MCF 10A (cell line): ENCODE measurements at regions not wholly inside any gene's neighbourhood (a gene's known extent, or its start where the extent isn't known, plus 50 kb on each side); places are given as distances from the start of the nearest gene placed in this dataset.

Experiments used
- BruUV-seq: library from RNA; stranded (reverse); fragments of 400-500 nt; replicated peaks from 2 replicates; lab custom pipeline; 2021; lab: Mats Ljungman, UMichigan
- CTCF ChIA-PET: fragments of 300-600 bp; sonication (Branson Sonifier 250); formaldehyde crosslinking; extraction: SDS; loops from one replicate; lab custom pipeline; 2021; ENCODE audit warnings: antibody characterized with exemption, inconsistent platforms; lab: Yijun Ruan, JAX
- POLR2A ChIA-PET: fragments of 300-600, 350-650 bp; sonication (Branson Sonifier 250); formaldehyde crosslinking; extraction: SDS; loops from one replicate; lab custom pipeline; 2020; ENCODE audit warnings: antibody characterized with exemption, inconsistent platforms; lab: Yijun Ruan, JAX
- DNase-seq: peaks from one replicate; pipeline ENCODE4 v3.0.0-alpha.2; 2018; ENCODE audit not compliant: unreplicated experiment
- H3K27ac Mint-ChIP-seq: one replicate; pipeline ENCODE4 v1.8.0; 2022; ENCODE audit warnings: mild to moderate bottlenecking, low read depth, mixed read lengths; ENCODE audit not compliant: unreplicated experiment
- H3K27me3 Mint-ChIP-seq: one replicate; pipeline ENCODE4 v1.8.0; 2022; ENCODE audit warnings: mixed read lengths; ENCODE audit not compliant: insufficient read depth, unreplicated experiment
- H3K36me3 Mint-ChIP-seq: one replicate; pipeline ENCODE4 v1.8.0; 2022; ENCODE audit warnings: mild to moderate bottlenecking, moderate library complexity, mixed read lengths; ENCODE audit not compliant: insufficient read depth, unreplicated experiment
- H3K4me1 Mint-ChIP-seq: one replicate; pipeline ENCODE4 v1.8.0; 2022; ENCODE audit warnings: mixed read lengths; ENCODE audit not compliant: insufficient read depth, unreplicated experiment
- H3K4me3 Mint-ChIP-seq: one replicate; pipeline ENCODE4 v1.8.0; 2022; ENCODE audit warnings: mild to moderate bottlenecking, moderate library complexity, mixed read lengths; ENCODE audit not compliant: unreplicated experiment
- H3K9me3 Mint-ChIP-seq: one replicate; pipeline ENCODE4 v1.8.0; 2022; ENCODE audit warnings: mixed read lengths; ENCODE audit not compliant: unreplicated experiment
- intact Hi-C: fragments of 100-400 bp; cut with micrococcal nuclease; formaldehyde crosslinking; loops from 2 replicates; pipeline ENCODE4 v1.14.1; 2022
- TF ChIP-seq, protein P1 (sequence below): fragments of 200-600 bp; IDR thresholded peaks from one replicate; pipeline ENCODE4 v1.8.0; 2022; ENCODE audit warnings: antibody characterized with exemption, mild to moderate bottlenecking; ENCODE audit not compliant: unreplicated experiment

- no peaks in the 10 kb centered on the region for H3K27me3 Mint-ChIP-seq
- no peak overlapping the region for H3K4me3 Mint-ChIP-seq
- BruUV-seq = no TSS peak
- intact Hi-C loops = no loop called here
- POLR2A ChIA-PET = no interaction called here
- CTCF ChIA-PET = interaction anchor here (1.3 kb wide), 1 partner anchor 8 kb away, joined by 5 read pairs; no protein-coding TSS in a partner anchor
- H3K9me3 Mint-ChIP-seq = no peaks in the 10 kb centered on the region
- no peaks in the 10 kb centered on the region for H3K4me1 Mint-ChIP-seq
- peaks cover 5% of the 10 kb centered on the region for H3K36me3 Mint-ChIP-seq
- no peak overlapping the region for H3K27ac Mint-ChIP-seq
- TF ChIP-seq, protein P1, sequence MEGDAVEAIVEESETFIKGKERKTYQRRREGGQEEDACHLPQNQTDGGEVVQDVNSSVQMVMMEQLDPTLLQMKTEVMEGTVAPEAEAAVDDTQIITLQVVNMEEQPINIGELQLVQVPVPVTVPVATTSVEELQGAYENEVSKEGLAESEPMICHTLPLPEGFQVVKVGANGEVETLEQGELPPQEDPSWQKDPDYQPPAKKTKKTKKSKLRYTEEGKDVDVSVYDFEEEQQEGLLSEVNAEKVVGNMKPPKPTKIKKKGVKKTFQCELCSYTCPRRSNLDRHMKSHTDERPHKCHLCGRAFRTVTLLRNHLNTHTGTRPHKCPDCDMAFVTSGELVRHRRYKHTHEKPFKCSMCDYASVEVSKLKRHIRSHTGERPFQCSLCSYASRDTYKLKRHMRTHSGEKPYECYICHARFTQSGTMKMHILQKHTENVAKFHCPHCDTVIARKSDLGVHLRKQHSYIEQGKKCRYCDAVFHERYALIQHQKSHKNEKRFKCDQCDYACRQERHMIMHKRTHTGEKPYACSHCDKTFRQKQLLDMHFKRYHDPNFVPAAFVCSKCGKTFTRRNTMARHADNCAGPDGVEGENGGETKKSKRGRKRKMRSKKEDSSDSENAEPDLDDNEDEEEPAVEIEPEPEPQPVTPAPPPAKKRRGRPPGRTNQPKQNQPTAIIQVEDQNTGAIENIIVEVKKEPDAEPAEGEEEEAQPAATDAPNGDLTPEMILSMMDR = no peak
- no peak for DNase-seq
Observed at GRCh38 chr2:182577816-182578215, 138.2 kb upstream of the DNAJC10 start.

GRCh38 chr2:182581196-182581935 lies 134.7 kb upstream of the DNAJC10 start:
- Mint-ChIP-seq H3K27me3 (no peaks in the 10 kb centered on the region), H3K9me3 (no peaks in the 10 kb centered on the region), H3K4me3 (no peak overlapping the region), H3K27ac (no peak overlapping the region), H3K4me1 (no peaks in the 10 kb centered on the region), H3K36me3 (peaks cover 5% of the 10 kb centered on the region)
- DNase-seq = no peak
- TF ChIP-seq, protein P1 = no peak
- ChIA-PET CTCF (interaction anchor here (0.5 to 0.7 kb wide), 3 partner anchors 10 to 13 kb away, joined by 3 to 5 read pairs (median 3); no protein-coding TSS in a partner anchor), POLR2A (no interaction called here)
- no TSS peak for BruUV-seq
- intact Hi-C loops = no loop called here

DNA sequence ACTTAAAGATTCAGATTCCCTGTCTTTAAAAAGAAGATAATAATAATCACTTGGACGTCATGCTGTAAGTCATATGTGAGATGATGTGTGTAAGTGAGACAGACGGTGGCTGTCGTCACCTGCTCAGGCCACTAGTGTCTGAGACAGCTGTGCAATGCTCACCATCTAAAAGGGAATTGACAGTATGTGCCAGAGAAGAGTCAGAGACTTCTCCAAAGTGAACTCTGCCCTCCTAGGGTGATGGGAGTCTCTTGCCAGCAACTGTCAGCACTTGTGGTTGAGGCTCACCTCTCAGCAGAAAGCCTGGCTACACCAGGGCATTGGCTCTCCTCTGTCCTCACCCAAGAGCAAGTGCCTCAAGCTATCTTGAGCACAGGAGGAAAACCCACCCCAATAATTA lies 131.6 kb upstream of the DNAJC10 start:
- no peaks in the 10 kb centered on the region for H3K27me3 Mint-ChIP-seq
- ChIA-PET CTCF (interaction anchor here (1.1 kb wide), 1 partner anchor 65 kb away, joined by 3 read pairs; no protein-coding TSS in a partner anchor), POLR2A (no interaction called here)
- H3K4me1 Mint-ChIP-seq = peaks cover 14% of the 10 kb centered on the region
- TF ChIP-seq, protein P1 = no peak
- no peak overlapping the region for H3K4me3 Mint-ChIP-seq
- no peak overlapping the region for H3K27ac Mint-ChIP-seq
- H3K36me3 Mint-ChIP-seq = peaks cover 5% of the 10 kb centered on the region
- no peaks in the 10 kb centered on the region for H3K9me3 Mint-ChIP-seq
- BruUV-seq = no TSS peak
- intact Hi-C loops = no loop called here
- DNase-seq = no peak

DNA sequence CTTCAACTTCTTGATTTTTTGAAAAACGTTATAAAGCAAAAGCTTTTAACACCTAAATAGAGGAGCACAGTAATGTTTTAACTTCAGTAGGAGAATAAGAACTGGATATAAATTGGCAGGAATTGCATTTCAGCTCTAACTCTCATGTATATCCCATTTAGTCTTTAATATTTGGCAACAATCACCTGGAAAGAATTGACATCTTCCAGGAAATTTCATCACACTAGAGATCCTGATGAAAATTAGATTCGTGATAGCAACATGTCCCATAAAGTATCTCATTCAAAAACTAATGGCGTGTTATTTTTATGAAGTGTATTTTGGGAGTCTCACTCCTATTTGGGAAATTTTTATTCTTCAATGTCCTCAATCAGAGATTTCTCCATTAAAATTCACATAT lies 131.1 kb upstream of the DNAJC10 start:
- POLR2A ChIA-PET = no interaction called here
- intact Hi-C loops = loop anchor here (5.0 kb wide), 1 partner anchor 398 kb away; no protein-coding TSS in a partner anchor
- TF ChIP-seq, protein P1 = no peak

More for the DNA sequence above, 131.1 kb upstream of the DNAJC10 start:
- H3K27ac Mint-ChIP-seq = no peak overlapping the region
- DNase-seq = no peak
- H3K9me3 Mint-ChIP-seq = no peaks in the 10 kb centered on the region
- CTCF ChIA-PET = no interaction called here
- no peak overlapping the region for H3K4me3 Mint-ChIP-seq
- H3K27me3 Mint-ChIP-seq = no peaks in the 10 kb centered on the region
- peaks cover 14% of the 10 kb centered on the region for H3K4me1 Mint-ChIP-seq
- BruUV-seq = no TSS peak
- H3K36me3 Mint-ChIP-seq = peaks cover 5% of the 10 kb centered on the region
